Keratinocyte (primary cell): ENCODE measurements at regions not wholly inside any gene's neighbourhood (a gene's known extent, or its start where the extent isn't known, plus 50 kb on each side); places are given as distances from the start of the nearest gene placed in this dataset.

Experiments
- DNase-seq: peaks from one replicate; pipeline ENCODE4 v3.0.0-alpha.2; 2011; ENCODE audit warnings: low read depth, missing footprints, low spot score
- FAIRE-seq: peaks from 2 replicates; lab custom pipeline; 2011; peaks lifted over from hg19 to GRCh38; lab: Jason Lieb, UNC
- H2AFZ ChIP-seq: 2 replicates; pipeline ENCODE4 v1.6.0; 2012; ENCODE audit warnings: low read length, control low read depth, inconsistent platforms; ENCODE audit not compliant: control insufficient read depth
- H3K27ac ChIP-seq: 2 replicates; pipeline ENCODE4 v1.5.1; 2011; ENCODE audit warnings: low read length; ENCODE audit not compliant: control insufficient read depth, insufficient read depth
- H3K27me3 ChIP-seq: 3 replicates; pipeline ENCODE4 v1.6.0; 2011; ENCODE audit warnings: low read length; ENCODE audit not compliant: control insufficient read depth, insufficient read depth; ENCODE audit errors: extremely low read depth
- H3K36me3 ChIP-seq, 2 experiments: 2 replicates in 1 of 2; 3 replicates in 1 of 2; pipeline ENCODE4 v1.5.1; 2011; ENCODE audit warnings: low read length in 2 of 2, mild to moderate bottlenecking in 1 of 2; ENCODE audit not compliant: control insufficient read depth in 2 of 2, insufficient read depth in 2 of 2; ENCODE audit errors: extremely low read depth in 1 of 2
- H3K4me1 ChIP-seq: 3 replicates; pipeline ENCODE4 v1.5.1; 2011; ENCODE audit warnings: low read length; ENCODE audit not compliant: control insufficient read depth, insufficient read depth; ENCODE audit errors: extremely low read depth
- H3K4me2 ChIP-seq: 3 replicates; pipeline ENCODE4 v1.6.0; 2011; ENCODE audit warnings: low read depth, low read length; ENCODE audit not compliant: control insufficient read depth, insufficient read depth; ENCODE audit errors: extremely low read depth
- H3K4me3 ChIP-seq, 3 experiments: fragments of 200-600 bp in 1 of 3; sonication (generic) in 1 of 3; 2 replicates in 2 of 3; 3 replicates in 1 of 3; pipeline ENCODE4 v1.5.1; 2011 to 2016; ENCODE audit warnings: low read length in 3 of 3, mild to moderate bottlenecking in 3 of 3, control low read depth in 2 of 3, inconsistent platforms in 1 of 3, low read depth in 1 of 3, mixed read lengths in 1 of 3, mixed run types in 1 of 3, moderate library complexity in 1 of 3; ENCODE audit not compliant: control insufficient read depth in 2 of 3, insufficient read depth in 2 of 3; ENCODE audit errors: extremely low read depth in 1 of 3
- H3K79me2 ChIP-seq: 2 replicates; pipeline ENCODE4 v1.6.0; 2012; ENCODE audit warnings: low read length; ENCODE audit not compliant: control insufficient read depth, insufficient read depth
- H3K9ac ChIP-seq: 3 replicates; pipeline ENCODE4 v1.6.0; 2011; ENCODE audit warnings: low read length; ENCODE audit not compliant: control insufficient read depth, insufficient read depth; ENCODE audit errors: extremely low read depth
- H3K9me1 ChIP-seq: 3 replicates; pipeline ENCODE4 v1.6.0; 2011; ENCODE audit warnings: low read length; ENCODE audit not compliant: control insufficient read depth, insufficient read depth; ENCODE audit errors: extremely low read depth
- H3K9me3 ChIP-seq: 2 replicates; pipeline ENCODE4 v1.5.1; 2012; ENCODE audit warnings: low read depth, low read length; ENCODE audit not compliant: control insufficient read depth
- H4K20me1 ChIP-seq: 3 replicates; pipeline ENCODE4 v1.6.0; 2011; ENCODE audit warnings: low read length; ENCODE audit not compliant: control insufficient read depth, insufficient read depth; ENCODE audit errors: extremely low read depth
- CTCF ChIP-seq, 3 experiments: IDR thresholded peaks in 1 of 3; conservative IDR thresholded peaks in 1 of 3; optimal IDR thresholded peaks in 1 of 3; 2 replicates in 2 of 3; 3 replicates in 1 of 3; pipeline versions ENCODE3 to v1.5.1; 2011; ENCODE audit warnings: low read length in 3 of 3, mild to moderate bottlenecking in 3 of 3, moderate library complexity in 2 of 3, control low read depth in 1 of 3, inconsistent platforms in 1 of 3; ENCODE audit not compliant: insufficient read depth in 2 of 3; ENCODE audit errors: extremely low read depth in 1 of 3
- EZH2 ChIP-seq: IDR thresholded peaks from one replicate; pipeline ENCODE4 v1.6.1; 2012; ENCODE audit warnings: inconsistent platforms, mild to moderate bottlenecking, low read length, moderate library complexity
- dilution Hi-C: fragments of 300-500 bp; cut with MboI; formaldehyde crosslinking; loops from one replicate; pipeline ENCODE4 v1.7.0; 2020; ENCODE audit warnings: low sequenced_read_pairs; ENCODE audit not compliant: extremely low pct_ligation_motif_present

GRCh38 chr2:146131048-146131447, 1611.1 kb upstream of the ZEB2 start:
- no peaks in the 10 kb centered on the region for H3K36me3 ChIP-seq
- H3K4me1 ChIP-seq, result no peaks in the 10 kb centered on the region
- no peak overlapping the region for H3K9ac ChIP-seq
- no peak overlapping the region for H3K27ac ChIP-seq
- no peaks in the 10 kb centered on the region for H3K9me1 ChIP-seq
- DNase-seq, result no peak
- H3K4me2 ChIP-seq, result no peak overlapping the region
- no peak overlapping the region for H2AFZ ChIP-seq
- dilution Hi-C loops, result no loop called here
- no peaks in the 10 kb centered on the region for H3K27me3 ChIP-seq
- no peaks in the 10 kb centered on the region for H4K20me1 ChIP-seq
- H3K9me3 ChIP-seq, result no peaks in the 10 kb centered on the region
- H3K79me2 ChIP-seq, result no peaks in the 10 kb centered on the region
- TF ChIP-seq CTCF (optimal IDR thresholded peaks at IDR 0.05 in 1 of 3, IDR thresholded peaks at IDR 0.05 in 1 of 3, conservative IDR thresholded peaks at IDR 0.05 in 1 of 3; ENCODE audit: extremely low read depth in 1 of 3, insufficient read depth in 2 of 3, low read length in 3 of 3) (no peak), EZH2 (no peak)
- no peak overlapping the region for H3K4me3 ChIP-seq
- FAIRE-seq, result no peak

GRCh38 chr2:146130290-146130689, 1610.4 kb upstream of the ZEB2 start:
- DNase-seq (no peak), FAIRE-seq (no peak)
- dilution Hi-C loops, result no loop called here
- Histone ChIP-seq H2AFZ (no peak overlapping the region), H4K20me1 (no peaks in the 10 kb centered on the region), H3K9me1 (no peaks in the 10 kb centered on the region), H3K36me3 (no peaks in the 10 kb centered on the region), H3K4me1 (no peaks in the 10 kb centered on the region), H3K4me3 (no peak overlapping the region), H3K79me2 (no peaks in the 10 kb centered on the region), H3K9ac (no peak overlapping the region), H3K9me3 (no peaks in the 10 kb centered on the region), H3K27me3 (no peaks in the 10 kb centered on the region), H3K4me2 (no peak overlapping the region), H3K27ac (no peak overlapping the region)
- TF ChIP-seq CTCF (optimal IDR thresholded peaks at IDR 0.05 in 1 of 3, IDR thresholded peaks at IDR 0.05 in 1 of 3, conservative IDR thresholded peaks at IDR 0.05 in 1 of 3; ENCODE audit: extremely low read depth in 1 of 3, insufficient read depth in 2 of 3, low read length in 3 of 3), result no peak
- TF ChIP-seq EZH2, result no peak
